ENCODE measurements at regions not wholly inside any gene's neighbourhood (a gene's known extent, or its start where the extent isn't known, plus 50 kb on each side); places are given as distances from the start of the nearest gene placed in this dataset.

DNA sequence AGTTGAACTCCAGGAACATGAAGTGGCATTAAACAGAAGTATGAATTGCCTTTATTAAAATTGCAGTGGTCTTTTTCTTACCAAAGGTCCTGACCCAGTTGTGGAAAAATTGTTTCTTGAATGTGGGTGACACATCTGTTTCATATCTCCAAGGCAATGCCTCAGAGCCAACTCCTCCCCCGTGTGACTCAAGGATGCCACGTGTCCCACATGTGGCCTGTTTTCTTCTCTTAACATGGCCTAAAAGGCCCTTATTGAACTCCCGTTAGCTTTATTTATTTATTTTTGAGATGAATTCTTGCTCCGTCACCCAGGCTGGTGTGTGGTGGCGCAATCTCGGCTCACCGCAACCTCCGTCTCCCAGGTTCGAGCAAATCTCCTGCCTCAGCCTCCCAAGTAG is 128.4 kb upstream of the ESR1 start:
- Histone ChIP-seq H3K36me3 (no peaks in the 10 kb centered on the region), H3K4me3 (no peak overlapping the region), H3K4me1 (peaks cover 0 to 6% of the 10 kb centered on the region in 2 donors), H3K9me3 (no peaks in the 10 kb centered on the region), H3K27ac (peak overlapping the region; percentile 70 to 89), H3K27me3 (no peaks in the 10 kb centered on the region)
- intact Hi-C loops (cut with DNase I; ENCODE audit: low total_unique reads), result no loop called here
- peak in 1 of 2 donors; percentile 53 for DNase-seq (ENCODE audit: low spot score in 2 of 2)
- TF ChIP-seq, protein P1, sequence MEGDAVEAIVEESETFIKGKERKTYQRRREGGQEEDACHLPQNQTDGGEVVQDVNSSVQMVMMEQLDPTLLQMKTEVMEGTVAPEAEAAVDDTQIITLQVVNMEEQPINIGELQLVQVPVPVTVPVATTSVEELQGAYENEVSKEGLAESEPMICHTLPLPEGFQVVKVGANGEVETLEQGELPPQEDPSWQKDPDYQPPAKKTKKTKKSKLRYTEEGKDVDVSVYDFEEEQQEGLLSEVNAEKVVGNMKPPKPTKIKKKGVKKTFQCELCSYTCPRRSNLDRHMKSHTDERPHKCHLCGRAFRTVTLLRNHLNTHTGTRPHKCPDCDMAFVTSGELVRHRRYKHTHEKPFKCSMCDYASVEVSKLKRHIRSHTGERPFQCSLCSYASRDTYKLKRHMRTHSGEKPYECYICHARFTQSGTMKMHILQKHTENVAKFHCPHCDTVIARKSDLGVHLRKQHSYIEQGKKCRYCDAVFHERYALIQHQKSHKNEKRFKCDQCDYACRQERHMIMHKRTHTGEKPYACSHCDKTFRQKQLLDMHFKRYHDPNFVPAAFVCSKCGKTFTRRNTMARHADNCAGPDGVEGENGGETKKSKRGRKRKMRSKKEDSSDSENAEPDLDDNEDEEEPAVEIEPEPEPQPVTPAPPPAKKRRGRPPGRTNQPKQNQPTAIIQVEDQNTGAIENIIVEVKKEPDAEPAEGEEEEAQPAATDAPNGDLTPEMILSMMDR (IDR thresholded peaks at IDR 0.05), result no peak
- TF ChIP-seq POLR2AphosphoS5 (IDR thresholded peaks at IDR 0.05), result peak; percentile 43 to 67 (median 44)

DNA sequence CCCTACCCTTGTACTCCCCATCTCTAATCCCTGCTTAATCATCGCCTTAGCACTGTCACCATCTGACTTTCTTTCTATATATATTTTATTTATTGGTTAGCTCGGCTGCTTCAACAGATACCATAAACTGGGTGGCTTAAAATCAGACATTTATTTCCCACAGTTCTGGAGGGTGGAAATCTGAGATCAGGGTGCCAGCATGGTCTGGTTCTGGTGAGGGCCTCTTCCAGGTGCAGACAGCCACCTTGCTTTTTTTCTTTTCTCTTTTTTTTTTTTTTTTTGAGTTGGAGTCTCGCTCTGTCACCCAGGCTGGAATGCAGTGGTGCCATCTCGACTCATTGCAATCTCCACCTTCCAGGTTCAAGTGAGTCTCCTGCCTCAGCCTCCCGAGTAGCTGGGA is 127.5 kb upstream of the ESR1 start:
- Histone ChIP-seq H3K4me1 (peaks cover 0 to 6% of the 10 kb centered on the region in 2 donors), H3K36me3 (no peaks in the 10 kb centered on the region), H3K27me3 (no peaks in the 10 kb centered on the region), H3K9me3 (no peaks in the 10 kb centered on the region), H3K4me3 (no peak overlapping the region), H3K27ac (peak overlapping the region; percentile 70 to 89)
- intact Hi-C loops (cut with DNase I; ENCODE audit: low total_unique reads), result no loop called here
- no peak for DNase-seq (ENCODE audit: low spot score in 2 of 2)
- TF ChIP-seq, protein P1 (IDR thresholded peaks at IDR 0.05), result no peak

DNA sequence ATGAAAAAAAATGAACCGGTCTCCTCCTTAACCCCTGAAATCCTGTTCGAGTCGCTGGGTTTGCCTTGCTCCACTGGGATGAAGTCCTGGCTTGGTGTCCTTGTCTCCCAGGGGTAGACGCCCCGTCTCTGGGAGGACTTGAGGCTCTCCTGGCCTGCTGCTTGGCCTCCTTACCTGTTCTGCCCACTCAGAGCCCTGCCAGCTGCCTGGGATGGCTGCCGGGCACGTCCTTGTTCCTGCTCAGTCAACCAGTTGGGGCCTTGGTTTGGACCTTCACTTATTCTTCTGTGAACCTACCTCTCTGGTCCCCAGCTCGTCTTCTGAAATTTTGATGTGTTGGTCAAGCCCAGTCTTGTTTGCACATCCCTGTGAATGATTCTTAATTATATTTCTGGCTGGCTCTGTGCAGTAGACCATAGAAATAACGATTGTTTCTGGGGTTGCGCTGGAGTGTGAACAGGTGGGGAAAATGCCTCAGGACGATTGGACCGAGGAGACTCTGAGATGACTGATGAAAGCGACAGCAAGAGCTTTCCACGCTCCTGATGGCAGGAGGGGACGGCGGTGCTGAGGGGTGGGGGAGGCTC is 126.5 kb upstream of the ESR1 start:
- Histone ChIP-seq H3K27ac (peak overlapping the region; percentile 71 to 78), H3K4me1 (peaks cover 0 to 6% of the 10 kb centered on the region in 2 donors), H3K4me3 (peak overlapping the region; percentile 13 to 54 (median 30)), H3K27me3 (no peaks in the 10 kb centered on the region), H3K36me3 (no peaks in the 10 kb centered on the region), H3K9me3 (no peaks in the 10 kb centered on the region)
- no peak for DNase-seq (ENCODE audit: low spot score in 2 of 2)
- intact Hi-C loops (cut with DNase I; ENCODE audit: low total_unique reads), result no loop called here
- TF ChIP-seq, protein P1 (IDR thresholded peaks at IDR 0.05), result no peak
- TF ChIP-seq POLR2AphosphoS5 (IDR thresholded peaks at IDR 0.05), result no peak
- TF ChIP-seq POLR2A (IDR thresholded peaks at IDR 0.05), result no peak

DNA sequence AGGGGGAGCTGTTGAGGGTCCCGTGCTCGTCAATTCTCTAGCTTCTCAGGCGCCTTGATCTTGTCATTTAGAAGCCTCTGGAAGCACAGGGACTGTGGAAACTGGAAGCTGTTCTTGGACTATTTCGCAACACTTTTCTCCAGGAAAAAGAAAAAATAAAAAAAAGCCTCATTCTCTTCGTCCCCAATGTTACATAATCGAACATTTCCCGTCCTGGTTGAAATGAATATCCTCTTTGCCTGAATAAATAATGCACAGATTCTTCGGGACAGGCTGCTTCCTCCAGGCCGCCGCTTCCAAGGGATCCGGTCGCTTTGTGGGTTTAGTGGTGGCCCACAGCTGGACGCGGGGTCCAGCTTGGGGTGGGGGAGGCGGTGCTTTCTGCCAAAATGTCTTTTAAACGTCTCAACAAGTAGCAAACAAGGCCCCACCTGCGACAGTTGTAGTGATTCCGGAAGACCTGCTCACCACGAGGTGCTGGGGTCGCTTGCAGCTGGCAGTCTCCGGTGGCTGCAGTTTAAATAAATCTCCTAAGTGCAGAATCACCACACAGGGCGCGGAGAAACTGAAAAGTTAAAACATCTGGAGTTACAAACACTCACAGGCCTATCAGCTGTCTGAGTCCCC is 125.9 kb upstream of the ESR1 start:
- Histone ChIP-seq H3K4me3 (peak overlapping the region; percentile 13 to 54 (median 30)), H3K27ac (peak overlapping the region; percentile 71 to 78), H3K36me3 (no peaks in the 10 kb centered on the region), H3K4me1 (peaks cover 0 to 6% of the 10 kb centered on the region in 2 donors), H3K27me3 (no peaks in the 10 kb centered on the region), H3K9me3 (no peaks in the 10 kb centered on the region)
- TF ChIP-seq POLR2AphosphoS5 (IDR thresholded peaks at IDR 0.05) (peak in 1 of 3 donors; percentile 43), POLR2A (IDR thresholded peaks at IDR 0.05) (no peak)
- DNase-seq (ENCODE audit: low spot score in 2 of 2), result no peak
- intact Hi-C loops (cut with DNase I; ENCODE audit: low total_unique reads), result no loop called here

DNA sequence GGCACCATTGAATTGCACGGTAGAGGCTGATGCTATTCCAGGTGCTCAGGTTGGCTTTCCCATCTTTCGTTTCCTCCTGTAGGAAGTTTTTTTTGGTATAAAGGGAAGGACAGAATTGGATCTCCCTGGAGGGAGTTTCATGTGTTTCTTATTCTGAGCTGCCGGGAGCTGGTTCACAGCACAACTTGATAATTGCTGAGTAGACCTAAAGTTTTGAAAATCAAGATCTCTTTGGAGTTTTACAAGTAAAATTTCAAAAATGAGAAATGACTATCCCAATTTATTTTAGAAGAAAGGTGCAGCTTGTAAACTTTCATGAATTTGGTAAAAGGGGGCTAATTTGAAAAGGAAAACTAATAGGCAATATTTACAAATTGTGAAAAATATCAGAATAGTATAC is 125.2 kb upstream of the ESR1 start:
- Histone ChIP-seq H3K9me3 (no peaks in the 10 kb centered on the region), H3K27me3 (no peaks in the 10 kb centered on the region), H3K4me3 (no peak overlapping the region), H3K36me3 (no peaks in the 10 kb centered on the region), H3K27ac (peak overlapping the region in 1 of 2 donors; percentile 78), H3K4me1 (peaks cover 0 to 6% of the 10 kb centered on the region in 2 donors)
- no peak for TF ChIP-seq POLR2AphosphoS5 (IDR thresholded peaks at IDR 0.05)
- TF ChIP-seq POLR2A (IDR thresholded peaks at IDR 0.05), result no peak
- TF ChIP-seq, protein P1 (IDR thresholded peaks at IDR 0.05), result no peak
- no peak for DNase-seq (ENCODE audit: low spot score in 2 of 2)
- intact Hi-C loops (cut with DNase I; ENCODE audit: low total_unique reads), result no loop called here
